ENCODE measurements at regions not wholly inside any gene's neighbourhood (a gene's known extent, or its start where the extent isn't known, plus 50 kb on each side); places are given as distances from the start of the nearest gene placed in this dataset.

DNA sequence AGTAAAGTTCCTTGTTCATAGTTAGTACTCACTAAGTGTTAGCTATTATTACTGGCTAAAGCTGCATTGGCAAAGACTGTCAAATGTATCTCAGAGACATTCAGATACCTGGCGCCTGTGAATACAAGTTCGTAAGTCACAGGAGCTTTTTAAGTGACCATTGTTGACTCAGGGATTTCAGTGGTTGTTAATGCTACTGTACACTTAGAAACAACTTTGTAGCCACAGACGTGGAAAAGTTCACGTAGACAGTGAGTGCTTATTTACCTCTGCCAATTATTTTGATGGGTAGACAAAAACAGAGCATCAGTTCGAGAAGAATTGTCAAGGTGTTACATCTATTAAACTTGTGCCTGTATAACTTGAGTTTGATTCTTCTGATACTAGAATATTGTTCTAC lies 59.1 kb upstream of the RRP15 start:
- Mint-ChIP-seq H3K36me3 (ENCODE audit: unreplicated experiment) (no peaks in the 10 kb centered on the region), H3K9me3 (ENCODE audit: unreplicated experiment) (no peaks in the 10 kb centered on the region)
- TF ChIP-seq, protein P1, sequence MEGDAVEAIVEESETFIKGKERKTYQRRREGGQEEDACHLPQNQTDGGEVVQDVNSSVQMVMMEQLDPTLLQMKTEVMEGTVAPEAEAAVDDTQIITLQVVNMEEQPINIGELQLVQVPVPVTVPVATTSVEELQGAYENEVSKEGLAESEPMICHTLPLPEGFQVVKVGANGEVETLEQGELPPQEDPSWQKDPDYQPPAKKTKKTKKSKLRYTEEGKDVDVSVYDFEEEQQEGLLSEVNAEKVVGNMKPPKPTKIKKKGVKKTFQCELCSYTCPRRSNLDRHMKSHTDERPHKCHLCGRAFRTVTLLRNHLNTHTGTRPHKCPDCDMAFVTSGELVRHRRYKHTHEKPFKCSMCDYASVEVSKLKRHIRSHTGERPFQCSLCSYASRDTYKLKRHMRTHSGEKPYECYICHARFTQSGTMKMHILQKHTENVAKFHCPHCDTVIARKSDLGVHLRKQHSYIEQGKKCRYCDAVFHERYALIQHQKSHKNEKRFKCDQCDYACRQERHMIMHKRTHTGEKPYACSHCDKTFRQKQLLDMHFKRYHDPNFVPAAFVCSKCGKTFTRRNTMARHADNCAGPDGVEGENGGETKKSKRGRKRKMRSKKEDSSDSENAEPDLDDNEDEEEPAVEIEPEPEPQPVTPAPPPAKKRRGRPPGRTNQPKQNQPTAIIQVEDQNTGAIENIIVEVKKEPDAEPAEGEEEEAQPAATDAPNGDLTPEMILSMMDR (IDR thresholded peaks at IDR 0.05; ENCODE audit: partially characterized antibody, unreplicated experiment) = no peak

More for the DNA sequence above, 59.1 kb upstream of the RRP15 start:
- DNase-seq = no peak
- no peak overlapping the region for H3K4me3 Mint-ChIP-seq (ENCODE audit: unreplicated experiment)
- H3K4me1 Mint-ChIP-seq (ENCODE audit: low read depth, unreplicated experiment) = no peaks in the 10 kb centered on the region
- H3K27me3 Mint-ChIP-seq (ENCODE audit: unreplicated experiment) = no peaks in the 10 kb centered on the region
- H3K27ac Mint-ChIP-seq (ENCODE audit: unreplicated experiment) = no peak overlapping the region

Data from glutamatergic neuron (in vitro differentiated cells).